ENCODE measurements at regions not wholly inside any gene's neighbourhood (a gene's known extent, or its start where the extent isn't known, plus 50 kb on each side); places are given as distances from the start of the nearest gene placed in this dataset.

- DNase-seq, result no peak
Observed at GRCh38 chr13:39100996-39101738, 62.9 kb downstream of the NHLRC3 start.

- no peak for DNase-seq
Observed at GRCh38 chr13:39102981-39103490, 64.8 kb downstream of the NHLRC3 start.

GRCh38 chr13:39105110-39105509 lies 66.9 kb downstream of the NHLRC3 start:
- DNase-seq, result no peak

- DNase-seq, result no peak
Observed at GRCh38 chr13:39106216-39107005, 68.2 kb downstream of the NHLRC3 start.

GRCh38 chr13:39107561-39107960 lies 69.3 kb downstream of the NHLRC3 start:
- no peak for DNase-seq

GRCh38 chr13:39108783-39109182 lies 70.5 kb downstream of the NHLRC3 start:
- DNase-seq, result no peak

GRCh38 chr13:39110518-39111097 lies 72.4 kb downstream of the NHLRC3 start:
- no peak for DNase-seq

GRCh38 chr13:39111145-39111544 lies 72.9 kb downstream of the NHLRC3 start:
- no peak for DNase-seq

- no peak for DNase-seq
Observed at GRCh38 chr13:39119422-39119821, 81.2 kb downstream of the NHLRC3 start.

- DNase-seq, result no peak
Observed at GRCh38 chr13:39123578-39123977, 85.3 kb downstream of the NHLRC3 start.

- DNase-seq, result no peak
Observed at GRCh38 chr13:39129213-39129612, 91.0 kb downstream of the NHLRC3 start.

GRCh38 chr13:39130301-39130700 lies 92.0 kb downstream of the NHLRC3 start:
- no peak for DNase-seq

- DNase-seq, result no peak
Observed at GRCh38 chr13:39132286-39133230, 94.3 kb downstream of the NHLRC3 start.

GRCh38 chr13:39133781-39134180 lies 95.5 kb downstream of the NHLRC3 start:
- DNase-seq, result no peak

- no peak for DNase-seq
Observed at GRCh38 chr13:39134574-39134973, 96.3 kb downstream of the NHLRC3 start.

GRCh38 chr13:39144391-39144790 lies 106.1 kb downstream of the NHLRC3 start:
- no peak for DNase-seq

GRCh38 chr13:39144941-39145533 lies 106.8 kb downstream of the NHLRC3 start:
- peak; percentile 6 for DNase-seq

- DNase-seq, result no peak
Observed at GRCh38 chr13:39148513-39148961, 110.3 kb downstream of the NHLRC3 start.

GRCh38 chr13:39149896-39150295 lies 111.6 kb downstream of the NHLRC3 start:
- DNase-seq, result no peak

GRCh38 chr13:39154041-39154440 lies 115.8 kb downstream of the NHLRC3 start:
- no peak for DNase-seq

GRCh38 chr13:39159393-39159792 lies 121.1 kb downstream of the NHLRC3 start:
- no peak for DNase-seq

GRCh38 chr13:39159846-39160370 lies 121.7 kb downstream of the NHLRC3 start:
- no peak for DNase-seq

All from amniotic stem cell (primary cell).